Sigmoid colon (tissue), 4 donors: ENCODE measurements at regions not wholly inside any gene's neighbourhood (a gene's known extent, or its start where the extent isn't known, plus 50 kb on each side); places are given as distances from the start of the nearest gene placed in this dataset.

ENCODE experiments used
- EP300 ChIP-seq, 4 donors: sonication (generic); formaldehyde crosslinking; IDR thresholded peaks; one replicate each; pipeline ENCODE4 v1.6.1; 2017; ENCODE audit warnings: antibody characterized with exemption in 4 of 4
- POLR2A ChIP-seq, 2 donors: fragments of 450-650 bp; IDR thresholded peaks; one replicate each; pipeline ENCODE4 v1.6.1; 2016; ENCODE audit warnings: antibody characterized with exemption in 2 of 2, mild to moderate bottlenecking in 2 of 2, moderate library complexity in 2 of 2
- TF ChIP-seq, protein P1 (sequence below), 4 experiments: fragments of 450-650 bp in 3 of 4; fragments of 200-600 bp in 1 of 4; IDR thresholded peaks; one replicate each; pipeline ENCODE4 v1.5.1; 2016 to 2019; ENCODE audit warnings: antibody characterized with exemption in 4 of 4, mild to moderate bottlenecking in 3 of 4, moderate library complexity in 2 of 4

DNA sequence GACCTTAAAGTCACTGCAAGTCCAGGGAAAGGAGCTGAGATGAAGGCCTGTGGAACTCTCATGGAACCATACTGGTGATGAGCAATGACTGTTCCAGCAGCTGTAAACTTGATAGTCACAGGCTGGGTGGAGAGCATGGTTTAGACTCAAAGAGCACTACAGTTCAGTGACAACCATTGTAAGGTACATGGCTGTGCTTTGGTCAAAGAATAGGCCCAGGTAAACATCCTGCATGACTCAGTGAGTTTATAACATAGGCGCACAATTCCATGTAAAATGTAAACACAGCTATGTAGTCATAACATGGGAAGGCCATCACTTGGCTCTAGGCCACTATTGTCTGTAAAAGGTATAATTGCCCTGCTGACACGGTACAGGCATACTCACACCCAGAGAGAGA lies 119.3 kb upstream of the FSCB start:
- no peak for TF ChIP-seq EP300 (IDR thresholded peaks at IDR 0.05)
- TF ChIP-seq, protein P1, sequence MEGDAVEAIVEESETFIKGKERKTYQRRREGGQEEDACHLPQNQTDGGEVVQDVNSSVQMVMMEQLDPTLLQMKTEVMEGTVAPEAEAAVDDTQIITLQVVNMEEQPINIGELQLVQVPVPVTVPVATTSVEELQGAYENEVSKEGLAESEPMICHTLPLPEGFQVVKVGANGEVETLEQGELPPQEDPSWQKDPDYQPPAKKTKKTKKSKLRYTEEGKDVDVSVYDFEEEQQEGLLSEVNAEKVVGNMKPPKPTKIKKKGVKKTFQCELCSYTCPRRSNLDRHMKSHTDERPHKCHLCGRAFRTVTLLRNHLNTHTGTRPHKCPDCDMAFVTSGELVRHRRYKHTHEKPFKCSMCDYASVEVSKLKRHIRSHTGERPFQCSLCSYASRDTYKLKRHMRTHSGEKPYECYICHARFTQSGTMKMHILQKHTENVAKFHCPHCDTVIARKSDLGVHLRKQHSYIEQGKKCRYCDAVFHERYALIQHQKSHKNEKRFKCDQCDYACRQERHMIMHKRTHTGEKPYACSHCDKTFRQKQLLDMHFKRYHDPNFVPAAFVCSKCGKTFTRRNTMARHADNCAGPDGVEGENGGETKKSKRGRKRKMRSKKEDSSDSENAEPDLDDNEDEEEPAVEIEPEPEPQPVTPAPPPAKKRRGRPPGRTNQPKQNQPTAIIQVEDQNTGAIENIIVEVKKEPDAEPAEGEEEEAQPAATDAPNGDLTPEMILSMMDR (IDR thresholded peaks at IDR 0.05): no peak
- TF ChIP-seq POLR2A (IDR thresholded peaks at IDR 0.05): no peak
